DND-41 (cell line): ENCODE measurements at regions not wholly inside any gene's neighbourhood (a gene's known extent, or its start where the extent isn't known, plus 50 kb on each side); places are given as distances from the start of the nearest gene placed in this dataset.

ENCODE experiments used
- CTCF ChIP-seq: IDR thresholded peaks from 2 replicates; pipeline ENCODE4 v1.5.1; 2012; ENCODE audit warnings: borderline replicate concordance, low read length, moderate library complexity, mild to moderate bottlenecking; ENCODE audit not compliant: poor library complexity, severe bottlenecking; ENCODE audit errors: extremely low read depth
- EZH2 ChIP-seq: IDR thresholded peaks from 3 replicates; pipeline ENCODE4 v1.6.1; 2012; ENCODE audit warnings: borderline replicate concordance, low read depth, mild to moderate bottlenecking, moderate library complexity, low read length, inconsistent platforms; ENCODE audit not compliant: severe bottlenecking

GRCh38 chr6:18335948-18336347 is 51.2 kb upstream of the RNF144B start:
- TF ChIP-seq CTCF (no peak), EZH2 (no peak)
